ENCODE measurements at regions not wholly inside any gene's neighbourhood (a gene's known extent, or its start where the extent isn't known, plus 50 kb on each side); places are given as distances from the start of the nearest gene placed in this dataset.

GRCh38 chr15:98513428-98513986 lies 134.8 kb upstream of the IGF1R start:
- TF ChIP-seq MAX (IDR thresholded peaks at IDR 0.05) (no peak), CTCF (IDR thresholded peaks at IDR 0.05 in 2 of 3, conservative IDR thresholded peaks at IDR 0.05 in 1 of 3; ENCODE audit: borderline replicate concordance in 1 of 3, insufficient read depth in 1 of 3, low read depth in 2 of 3, low read length in 2 of 3) (no peak)
